ENCODE measurements at regions not wholly inside any gene's neighbourhood (a gene's known extent, or its start where the extent isn't known, plus 50 kb on each side); places are given as distances from the start of the nearest gene placed in this dataset.

DNA sequence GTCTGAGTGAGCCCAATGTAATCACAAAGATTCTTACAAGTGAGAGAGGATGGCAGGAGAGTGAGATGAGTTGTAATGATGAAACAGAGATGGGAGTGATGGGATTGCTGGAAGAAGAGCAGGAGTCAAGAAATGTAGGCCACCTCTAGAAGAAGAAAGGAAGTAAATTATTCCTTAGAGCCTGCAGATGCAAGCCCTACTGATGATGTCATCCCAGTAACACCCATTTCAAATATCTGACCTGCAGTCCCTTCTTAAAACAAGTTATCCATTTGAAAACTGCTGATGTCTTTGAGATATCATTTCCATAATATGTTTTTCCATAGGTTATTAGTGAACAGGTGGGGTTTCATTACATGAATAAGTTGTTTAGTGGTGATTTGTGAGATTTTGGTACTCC, 888.0 kb upstream of the SLC39A10 start:
- Histone ChIP-seq H3K27ac (ENCODE audit: low read length) (no peak overlapping the region), H3K4me1 (ENCODE audit: control insufficient read depth, low read depth, low read length) (no peaks in the 10 kb centered on the region), H3K36me3 (ENCODE audit: control insufficient read depth, low read depth, low read length) (no peaks in the 10 kb centered on the region), H3K4me3 (ENCODE audit: low read length) (no peak overlapping the region), H3K9ac (ENCODE audit: low read length) (no peak overlapping the region), H3K9me3 (ENCODE audit: control insufficient read depth, low read depth, low read length) (no peaks in the 10 kb centered on the region), H3K27me3 (ENCODE audit: control insufficient read depth, insufficient read depth, low read length) (no peaks in the 10 kb centered on the region)

GRCh38 chr2:194765723-194766122, 891.3 kb upstream of the SLC39A10 start:
- peaks cover 2% of the 10 kb centered on the region for H3K9me3 ChIP-seq (ENCODE audit: control insufficient read depth, low read depth, low read length)
- no peaks in the 10 kb centered on the region for H3K4me1 ChIP-seq (ENCODE audit: control insufficient read depth, low read depth, low read length)
- H3K27ac ChIP-seq (ENCODE audit: low read length), result no peak overlapping the region
- H3K4me3 ChIP-seq (ENCODE audit: low read length), result no peak overlapping the region
- H3K36me3 ChIP-seq (ENCODE audit: control insufficient read depth, low read depth, low read length), result no peaks in the 10 kb centered on the region
- H3K9ac ChIP-seq (ENCODE audit: low read length), result no peak overlapping the region
- no peaks in the 10 kb centered on the region for H3K27me3 ChIP-seq (ENCODE audit: control insufficient read depth, insufficient read depth, low read length)

DNA sequence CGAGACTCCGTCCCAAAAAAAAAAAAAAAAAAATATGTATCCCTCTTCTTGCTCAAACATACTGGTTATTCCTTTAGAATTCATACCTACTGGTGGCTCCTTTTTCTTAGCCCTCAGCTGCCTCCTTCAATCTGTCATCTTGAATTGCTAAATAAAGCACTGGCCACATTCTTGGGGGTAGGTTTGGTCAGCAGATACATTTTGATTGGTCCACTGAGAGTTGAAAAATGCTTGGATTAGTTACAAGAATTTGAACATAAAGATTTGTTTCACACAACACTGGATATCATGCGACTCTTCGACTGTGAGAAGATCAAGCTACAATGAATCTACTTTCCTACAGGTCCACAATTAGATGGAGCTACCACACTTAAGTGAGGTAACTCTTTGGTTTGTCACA, 906.1 kb upstream of the SLC39A10 start:
- Histone ChIP-seq H3K9me3 (ENCODE audit: control insufficient read depth, low read depth, low read length) (no peaks in the 10 kb centered on the region), H3K9ac (ENCODE audit: low read length) (no peak overlapping the region), H3K27ac (ENCODE audit: low read length) (no peak overlapping the region), H3K27me3 (ENCODE audit: control insufficient read depth, insufficient read depth, low read length) (no peaks in the 10 kb centered on the region), H3K4me3 (ENCODE audit: low read length) (no peak overlapping the region), H3K36me3 (ENCODE audit: control insufficient read depth, low read depth, low read length) (no peaks in the 10 kb centered on the region), H3K4me1 (ENCODE audit: control insufficient read depth, low read depth, low read length) (no peaks in the 10 kb centered on the region)

GRCh38 chr2:194745557-194746146, 911.4 kb upstream of the SLC39A10 start:
- no peak overlapping the region for H3K27ac ChIP-seq (ENCODE audit: low read length)
- no peaks in the 10 kb centered on the region for H3K27me3 ChIP-seq (ENCODE audit: control insufficient read depth, insufficient read depth, low read length)
- H3K9me3 ChIP-seq (ENCODE audit: control insufficient read depth, low read depth, low read length), result no peaks in the 10 kb centered on the region
- H3K36me3 ChIP-seq (ENCODE audit: control insufficient read depth, low read depth, low read length), result no peaks in the 10 kb centered on the region
- no peak overlapping the region for H3K9ac ChIP-seq (ENCODE audit: low read length)
- H3K4me3 ChIP-seq (ENCODE audit: low read length), result no peak overlapping the region
- no peaks in the 10 kb centered on the region for H3K4me1 ChIP-seq (ENCODE audit: control insufficient read depth, low read depth, low read length)

- no peaks in the 10 kb centered on the region for H3K4me1 ChIP-seq (ENCODE audit: control insufficient read depth, low read depth, low read length)
- no peaks in the 10 kb centered on the region for H3K36me3 ChIP-seq (ENCODE audit: control insufficient read depth, low read depth, low read length)
- no peak overlapping the region for H3K27ac ChIP-seq (ENCODE audit: low read length)
- H3K9ac ChIP-seq (ENCODE audit: low read length), result no peak overlapping the region
- H3K4me3 ChIP-seq (ENCODE audit: low read length), result no peak overlapping the region
- no peaks in the 10 kb centered on the region for H3K9me3 ChIP-seq (ENCODE audit: control insufficient read depth, low read depth, low read length)
- no peaks in the 10 kb centered on the region for H3K27me3 ChIP-seq (ENCODE audit: control insufficient read depth, insufficient read depth, low read length)
These were observed 914.3 kb upstream of the SLC39A10 start for GRCh38 chr2:194742706-194743105.

GRCh38 chr2:194739217-194739616, 917.8 kb upstream of the SLC39A10 start:
- Histone ChIP-seq H3K27ac (ENCODE audit: low read length) (no peak overlapping the region), H3K36me3 (ENCODE audit: control insufficient read depth, low read depth, low read length) (no peaks in the 10 kb centered on the region), H3K9me3 (ENCODE audit: control insufficient read depth, low read depth, low read length) (no peaks in the 10 kb centered on the region), H3K4me1 (ENCODE audit: control insufficient read depth, low read depth, low read length) (no peaks in the 10 kb centered on the region), H3K9ac (ENCODE audit: low read length) (no peak overlapping the region), H3K4me3 (ENCODE audit: low read length) (no peak overlapping the region), H3K27me3 (ENCODE audit: control insufficient read depth, insufficient read depth, low read length) (no peaks in the 10 kb centered on the region)

DNA sequence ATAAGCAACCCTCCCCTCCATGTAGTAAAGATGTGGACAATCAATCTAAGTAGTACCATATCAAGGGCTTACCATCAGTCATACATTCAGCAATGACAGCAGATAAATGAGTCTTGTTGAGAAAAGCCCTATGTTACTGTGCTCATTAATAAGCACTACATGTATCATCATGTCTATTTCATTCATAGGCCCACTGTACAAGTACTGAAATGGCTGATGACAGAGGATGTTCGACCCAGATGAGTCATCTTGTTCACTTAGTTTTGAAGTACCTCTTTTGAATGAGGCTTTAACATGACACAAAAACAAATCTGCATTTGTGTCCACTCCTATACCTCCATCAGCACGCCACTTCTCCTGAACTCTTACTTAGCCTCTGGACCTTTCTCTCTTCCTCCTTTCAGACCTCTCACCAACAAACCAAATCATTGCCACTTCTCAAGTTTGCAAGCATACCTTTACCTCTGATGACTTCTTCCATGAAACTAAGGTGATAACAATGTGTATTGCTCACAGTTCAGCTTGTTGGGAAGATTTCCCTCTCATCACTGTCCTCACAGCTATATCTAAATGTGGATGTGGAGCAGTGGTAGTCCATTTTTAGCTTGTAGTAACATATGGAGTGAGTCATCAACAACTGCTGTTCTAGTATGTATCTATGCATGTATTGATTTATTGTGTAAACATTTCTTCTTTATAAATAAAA, 921.0 kb upstream of the SLC39A10 start:
- Histone ChIP-seq H3K4me1 (ENCODE audit: control insufficient read depth, low read depth, low read length) (no peaks in the 10 kb centered on the region), H3K9ac (ENCODE audit: low read length) (no peak overlapping the region), H3K4me3 (ENCODE audit: low read length) (no peak overlapping the region), H3K27ac (ENCODE audit: low read length) (no peak overlapping the region), H3K36me3 (ENCODE audit: control insufficient read depth, low read depth, low read length) (no peaks in the 10 kb centered on the region), H3K9me3 (ENCODE audit: control insufficient read depth, low read depth, low read length) (no peaks in the 10 kb centered on the region), H3K27me3 (ENCODE audit: control insufficient read depth, insufficient read depth, low read length) (no peaks in the 10 kb centered on the region)

DNA sequence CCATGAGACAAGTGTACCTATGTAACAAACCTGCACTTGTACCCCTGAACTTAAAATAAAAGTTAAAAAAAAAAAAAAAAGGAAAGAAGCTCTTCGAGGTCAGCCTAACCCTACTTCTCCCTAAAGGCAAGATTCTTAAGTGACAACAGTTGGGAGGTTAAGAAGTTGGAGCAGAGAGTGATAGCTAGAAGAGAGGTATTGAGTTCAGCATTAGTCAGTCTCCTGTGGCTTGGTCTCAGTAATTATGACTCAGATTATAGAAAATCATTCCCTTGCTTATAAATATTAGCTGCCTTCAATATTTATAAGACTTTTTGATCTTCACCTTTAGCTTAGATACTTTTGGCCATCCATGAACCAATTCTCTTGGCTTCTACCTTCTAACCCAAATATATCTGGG, 926.8 kb upstream of the SLC39A10 start:
- Histone ChIP-seq H3K27ac (ENCODE audit: low read length) (no peak overlapping the region), H3K4me3 (ENCODE audit: low read length) (no peak overlapping the region), H3K9ac (ENCODE audit: low read length) (no peak overlapping the region), H3K36me3 (ENCODE audit: control insufficient read depth, low read depth, low read length) (no peaks in the 10 kb centered on the region), H3K4me1 (ENCODE audit: control insufficient read depth, low read depth, low read length) (no peaks in the 10 kb centered on the region), H3K9me3 (ENCODE audit: control insufficient read depth, low read depth, low read length) (no peaks in the 10 kb centered on the region), H3K27me3 (ENCODE audit: control insufficient read depth, insufficient read depth, low read length) (no peaks in the 10 kb centered on the region)

- Histone ChIP-seq H3K27me3 (ENCODE audit: control insufficient read depth, insufficient read depth, low read length) (no peaks in the 10 kb centered on the region), H3K36me3 (ENCODE audit: control insufficient read depth, low read depth, low read length) (no peaks in the 10 kb centered on the region), H3K9me3 (ENCODE audit: control insufficient read depth, low read depth, low read length) (no peaks in the 10 kb centered on the region), H3K27ac (ENCODE audit: low read length) (no peak overlapping the region), H3K9ac (ENCODE audit: low read length) (no peak overlapping the region), H3K4me1 (ENCODE audit: control insufficient read depth, low read depth, low read length) (no peaks in the 10 kb centered on the region), H3K4me3 (ENCODE audit: low read length) (no peak overlapping the region)
These were observed 931.9 kb upstream of the SLC39A10 start for GRCh38 chr2:194725169-194725568.

GRCh38 chr2:194723446-194723845, 933.6 kb upstream of the SLC39A10 start:
- no peaks in the 10 kb centered on the region for H3K36me3 ChIP-seq (ENCODE audit: control insufficient read depth, low read depth, low read length)
- H3K9ac ChIP-seq (ENCODE audit: low read length), result no peak overlapping the region
- H3K4me3 ChIP-seq (ENCODE audit: low read length), result no peak overlapping the region

GRCh38 chr2:194721227-194721626, 935.8 kb upstream of the SLC39A10 start:
- H3K27me3 ChIP-seq (ENCODE audit: control insufficient read depth, insufficient read depth, low read length), result no peaks in the 10 kb centered on the region
- no peak overlapping the region for H3K27ac ChIP-seq (ENCODE audit: low read length)
- H3K9me3 ChIP-seq (ENCODE audit: control insufficient read depth, low read depth, low read length), result no peaks in the 10 kb centered on the region
- H3K4me3 ChIP-seq (ENCODE audit: low read length), result no peak overlapping the region
- H3K36me3 ChIP-seq (ENCODE audit: control insufficient read depth, low read depth, low read length), result no peaks in the 10 kb centered on the region
- no peak overlapping the region for H3K9ac ChIP-seq (ENCODE audit: low read length)
- H3K4me1 ChIP-seq (ENCODE audit: control insufficient read depth, low read depth, low read length), result no peaks in the 10 kb centered on the region

More at GRCh38 chr2:194723446-194723845, 933.6 kb upstream of the SLC39A10 start:
- H3K27me3 ChIP-seq (ENCODE audit: control insufficient read depth, insufficient read depth, low read length), result no peaks in the 10 kb centered on the region
- no peaks in the 10 kb centered on the region for H3K9me3 ChIP-seq (ENCODE audit: control insufficient read depth, low read depth, low read length)
- no peaks in the 10 kb centered on the region for H3K4me1 ChIP-seq (ENCODE audit: control insufficient read depth, low read depth, low read length)
- no peak overlapping the region for H3K27ac ChIP-seq (ENCODE audit: low read length)

DNA sequence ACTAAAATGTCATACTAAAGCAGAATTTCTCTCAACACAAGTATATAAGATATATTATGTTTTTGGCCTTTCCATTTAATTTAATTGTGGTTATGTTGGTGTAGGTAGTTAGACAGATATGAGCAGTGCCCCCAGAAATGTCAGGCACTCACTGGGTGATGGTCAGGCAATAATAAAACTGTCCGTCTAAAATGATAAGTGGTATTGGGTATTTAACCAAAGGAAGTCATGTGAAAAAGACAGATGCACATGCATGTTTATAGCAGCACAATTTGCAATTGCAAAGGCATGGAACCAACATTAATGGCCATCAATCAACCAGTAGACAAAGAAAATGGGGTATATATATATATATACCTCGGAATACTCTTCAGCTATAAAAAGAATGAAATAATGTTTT, 936.6 kb upstream of the SLC39A10 start:
- H3K9me3 ChIP-seq (ENCODE audit: control insufficient read depth, low read depth, low read length), result no peaks in the 10 kb centered on the region
- no peak overlapping the region for H3K4me3 ChIP-seq (ENCODE audit: low read length)
- no peak overlapping the region for H3K27ac ChIP-seq (ENCODE audit: low read length)
- H3K36me3 ChIP-seq (ENCODE audit: control insufficient read depth, low read depth, low read length), result no peaks in the 10 kb centered on the region
- no peaks in the 10 kb centered on the region for H3K27me3 ChIP-seq (ENCODE audit: control insufficient read depth, insufficient read depth, low read length)
- H3K9ac ChIP-seq (ENCODE audit: low read length), result no peak overlapping the region
- H3K4me1 ChIP-seq (ENCODE audit: control insufficient read depth, low read depth, low read length), result no peaks in the 10 kb centered on the region
